ENCODE measurements at regions not wholly inside any gene's neighbourhood (a gene's known extent, or its start where the extent isn't known, plus 50 kb on each side); places are given as distances from the start of the nearest gene placed in this dataset.

DNA sequence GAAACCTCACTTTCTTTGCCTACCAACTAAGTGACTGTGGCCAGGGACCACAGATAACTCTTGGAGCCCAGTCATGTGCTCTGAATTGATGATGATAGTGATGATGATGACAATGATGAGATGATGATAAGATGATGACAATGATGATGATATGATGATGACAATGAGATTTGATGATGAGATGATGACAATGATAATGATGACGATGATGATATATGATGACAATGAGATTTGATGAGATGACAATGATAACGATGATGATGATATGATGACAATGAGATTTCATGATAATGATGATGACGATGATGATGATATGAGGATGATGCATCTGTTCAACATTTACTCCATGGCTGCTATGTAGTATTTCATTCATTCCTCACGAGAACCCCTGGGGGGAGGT is 213.0 kb downstream of the ERCC6L2 start (continued):
- TF ChIP-seq, protein P1, sequence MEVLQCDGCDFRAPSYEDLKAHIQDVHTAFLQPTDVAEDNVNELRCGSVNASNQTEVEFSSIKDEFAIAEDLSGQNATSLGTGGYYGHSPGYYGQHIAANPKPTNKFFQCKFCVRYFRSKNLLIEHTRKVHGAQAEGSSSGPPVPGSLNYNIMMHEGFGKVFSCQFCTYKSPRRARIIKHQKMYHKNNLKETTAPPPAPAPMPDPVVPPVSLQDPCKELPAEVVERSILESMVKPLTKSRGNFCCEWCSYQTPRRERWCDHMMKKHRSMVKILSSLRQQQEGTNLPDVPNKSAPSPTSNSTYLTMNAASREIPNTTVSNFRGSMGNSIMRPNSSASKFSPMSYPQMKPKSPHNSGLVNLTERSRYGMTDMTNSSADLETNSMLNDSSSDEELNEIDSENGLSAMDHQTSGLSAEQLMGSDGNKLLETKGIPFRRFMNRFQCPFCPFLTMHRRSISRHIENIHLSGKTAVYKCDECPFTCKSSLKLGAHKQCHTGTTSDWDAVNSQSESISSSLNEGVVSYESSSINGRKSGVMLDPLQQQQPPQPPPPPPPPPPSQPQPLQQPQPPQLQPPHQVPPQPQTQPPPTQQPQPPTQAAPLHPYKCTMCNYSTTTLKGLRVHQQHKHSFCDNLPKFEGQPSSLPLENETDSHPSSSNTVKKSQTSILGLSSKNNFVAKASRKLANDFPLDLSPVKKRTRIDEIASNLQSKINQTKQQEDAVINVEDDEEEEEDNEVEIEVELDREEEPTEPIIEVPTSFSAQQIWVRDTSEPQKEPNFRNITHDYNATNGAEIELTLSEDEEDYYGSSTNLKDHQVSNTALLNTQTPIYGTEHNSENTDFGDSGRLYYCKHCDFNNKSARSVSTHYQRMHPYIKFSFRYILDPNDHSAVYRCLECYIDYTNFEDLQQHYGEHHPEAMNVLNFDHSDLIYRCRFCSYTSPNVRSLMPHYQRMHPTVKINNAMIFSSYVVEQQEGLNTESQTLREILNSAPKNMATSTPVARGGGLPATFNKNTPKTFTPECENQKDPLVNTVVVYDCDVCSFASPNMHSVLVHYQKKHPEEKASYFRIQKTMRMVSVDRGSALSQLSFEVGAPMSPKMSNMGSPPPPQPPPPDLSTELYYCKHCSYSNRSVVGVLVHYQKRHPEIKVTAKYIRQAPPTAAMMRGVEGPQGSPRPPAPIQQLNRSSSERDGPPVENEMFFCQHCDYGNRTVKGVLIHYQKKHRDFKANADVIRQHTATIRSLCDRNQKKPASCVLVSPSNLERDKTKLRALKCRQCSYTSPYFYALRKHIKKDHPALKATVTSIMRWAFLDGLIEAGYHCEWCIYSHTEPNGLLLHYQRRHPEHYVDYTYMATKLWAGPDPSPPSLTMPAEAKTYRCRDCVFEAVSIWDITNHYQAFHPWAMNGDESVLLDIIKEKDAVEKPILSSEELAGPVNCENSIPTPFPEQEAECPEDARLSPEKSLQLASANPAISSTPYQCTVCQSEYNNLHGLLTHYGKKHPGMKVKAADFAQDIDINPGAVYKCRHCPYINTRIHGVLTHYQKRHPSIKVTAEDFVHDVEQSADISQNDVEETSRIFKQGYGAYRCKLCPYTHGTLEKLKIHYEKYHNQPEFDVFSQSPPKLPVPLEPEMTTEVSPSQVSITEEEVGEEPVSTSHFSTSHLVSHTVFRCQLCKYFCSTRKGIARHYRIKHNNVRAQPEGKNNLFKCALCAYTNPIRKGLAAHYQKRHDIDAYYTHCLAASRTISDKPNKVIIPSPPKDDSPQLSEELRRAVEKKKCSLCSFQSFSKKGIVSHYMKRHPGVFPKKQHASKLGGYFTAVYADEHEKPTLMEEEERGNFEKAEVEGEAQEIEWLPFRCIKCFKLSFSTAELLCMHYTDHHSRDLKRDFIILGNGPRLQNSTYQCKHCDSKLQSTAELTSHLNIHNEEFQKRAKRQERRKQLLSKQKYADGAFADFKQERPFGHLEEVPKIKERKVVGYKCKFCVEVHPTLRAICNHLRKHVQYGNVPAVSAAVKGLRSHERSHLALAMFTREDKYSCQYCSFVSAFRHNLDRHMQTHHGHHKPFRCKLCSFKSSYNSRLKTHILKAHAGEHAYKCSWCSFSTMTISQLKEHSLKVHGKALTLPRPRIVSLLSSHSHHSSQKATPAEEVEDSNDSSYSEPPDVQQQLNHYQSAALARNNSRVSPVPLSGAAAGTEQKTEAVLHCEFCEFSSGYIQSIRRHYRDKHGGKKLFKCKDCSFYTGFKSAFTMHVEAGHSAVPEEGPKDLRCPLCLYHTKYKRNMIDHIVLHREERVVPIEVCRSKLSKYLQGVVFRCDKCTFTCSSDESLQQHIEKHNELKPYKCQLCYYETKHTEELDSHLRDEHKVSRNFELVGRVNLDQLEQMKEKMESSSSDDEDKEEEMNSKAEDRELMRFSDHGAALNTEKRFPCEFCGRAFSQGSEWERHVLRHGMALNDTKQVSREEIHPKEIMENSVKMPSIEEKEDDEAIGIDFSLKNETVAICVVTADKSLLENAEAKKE (CRISPR knock-in tag; IDR thresholded peaks at IDR 0.05), result no peak

DNA sequence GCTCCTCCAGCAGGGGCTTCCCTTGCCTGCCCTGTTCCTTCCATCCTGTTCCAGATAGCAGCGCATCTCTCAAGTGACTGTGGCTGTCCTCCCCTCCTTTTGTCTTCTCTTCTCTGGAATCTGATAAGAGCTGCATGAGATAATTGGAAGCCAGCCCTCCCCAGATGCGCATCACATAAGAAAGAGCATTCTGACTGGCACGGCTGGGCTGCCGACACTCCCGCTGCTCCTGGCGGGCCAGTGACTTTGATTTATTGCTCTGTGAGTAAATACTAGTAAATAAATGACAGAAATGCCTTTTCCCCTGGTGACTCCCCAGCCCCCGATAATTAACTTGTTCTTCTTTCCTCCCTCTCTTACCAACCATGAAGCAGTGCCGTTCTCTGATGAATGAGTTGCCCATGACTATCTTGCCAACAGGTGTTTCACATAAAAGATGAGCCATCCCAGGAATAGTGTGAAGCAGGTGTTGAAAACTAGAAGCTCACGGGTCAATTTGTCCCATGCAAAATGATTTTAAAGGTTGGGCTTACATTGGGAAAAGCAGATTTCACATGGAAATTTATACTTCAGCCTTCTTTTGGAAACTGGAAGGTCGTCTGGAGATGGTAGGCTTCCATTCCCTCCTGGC is 212.3 kb downstream of the ERCC6L2 start:
- H3K27me3 ChIP-seq (ENCODE audit: insufficient read depth), result no peaks in the 10 kb centered on the region
- no peaks in the 10 kb centered on the region for H3K36me3 Mint-ChIP-seq (ENCODE audit: low read depth)
- H3K4me3 ChIP-seq, result no peak overlapping the region
- peaks cover 11% of the 10 kb centered on the region for H3K4me1 Mint-ChIP-seq
- H3F3A ChIP-seq (replicated peaks; ENCODE audit: low read depth), result no peaks in the 10 kb centered on the region
- DNase-seq (ENCODE audit: low spot score), result peak; percentile 67
- no peak overlapping the region for H3K27ac ChIP-seq (ENCODE audit: low read depth)
- no peaks in the 10 kb centered on the region for H3K9me3 Mint-ChIP-seq
- peaks cover 3% of the 10 kb centered on the region for H3K27me3 Mint-ChIP-seq (ENCODE audit: insufficient read depth, low read depth, poor library complexity)
- H3K36me3 ChIP-seq (ENCODE audit: insufficient read depth), result no peaks in the 10 kb centered on the region
- H3K4me1 ChIP-seq (ENCODE audit: insufficient read depth), result peaks cover 14% of the 10 kb centered on the region
- peak overlapping the region; percentile 49; the same call in 1 of the 2 replicates for H3K4me2 ChIP-seq
- peak; percentile 92 for ATAC-seq
- peaks cover 8% of the 10 kb centered on the region; the same call in 1 of the 2 replicates for H3K9me2 ChIP-seq (ENCODE audit: insufficient read depth)
- no peak overlapping the region for H3K27ac Mint-ChIP-seq
- H4K20me1 ChIP-seq (replicated peaks; ENCODE audit: insufficient read depth), result no peaks in the 10 kb centered on the region
- no peaks in the 10 kb centered on the region for H3K79me2 ChIP-seq (replicated peaks; ENCODE audit: insufficient read depth)
- H2AFZ ChIP-seq, result 0 out of 2 replicates have a peak overlapping the region, but pooled peaks have one; percentile 73
- no peak overlapping the region for H3K4me3 Mint-ChIP-seq
- TF ChIP-seq EZH2phosphoT487 (IDR thresholded peaks at IDR 0.05; ENCODE audit: unreplicated experiment) (no peak), NANOG (IDR thresholded peaks at IDR 0.05; ENCODE audit: borderline replicate concordance) (no peak), ZNF331 (CRISPR knock-in tag; IDR thresholded peaks at IDR 0.05; ENCODE audit: low read depth) (no peak), ZNF114 (CRISPR knock-in tag; IDR thresholded peaks at IDR 0.05) (no peak), POLR2AphosphoS5 (IDR thresholded peaks at IDR 0.05; ENCODE audit: low read depth) (no peak), JUNB (IDR thresholded peaks at IDR 0.05; ENCODE audit: unreplicated experiment) (no peak)
- TF ChIP-seq, protein P2, sequence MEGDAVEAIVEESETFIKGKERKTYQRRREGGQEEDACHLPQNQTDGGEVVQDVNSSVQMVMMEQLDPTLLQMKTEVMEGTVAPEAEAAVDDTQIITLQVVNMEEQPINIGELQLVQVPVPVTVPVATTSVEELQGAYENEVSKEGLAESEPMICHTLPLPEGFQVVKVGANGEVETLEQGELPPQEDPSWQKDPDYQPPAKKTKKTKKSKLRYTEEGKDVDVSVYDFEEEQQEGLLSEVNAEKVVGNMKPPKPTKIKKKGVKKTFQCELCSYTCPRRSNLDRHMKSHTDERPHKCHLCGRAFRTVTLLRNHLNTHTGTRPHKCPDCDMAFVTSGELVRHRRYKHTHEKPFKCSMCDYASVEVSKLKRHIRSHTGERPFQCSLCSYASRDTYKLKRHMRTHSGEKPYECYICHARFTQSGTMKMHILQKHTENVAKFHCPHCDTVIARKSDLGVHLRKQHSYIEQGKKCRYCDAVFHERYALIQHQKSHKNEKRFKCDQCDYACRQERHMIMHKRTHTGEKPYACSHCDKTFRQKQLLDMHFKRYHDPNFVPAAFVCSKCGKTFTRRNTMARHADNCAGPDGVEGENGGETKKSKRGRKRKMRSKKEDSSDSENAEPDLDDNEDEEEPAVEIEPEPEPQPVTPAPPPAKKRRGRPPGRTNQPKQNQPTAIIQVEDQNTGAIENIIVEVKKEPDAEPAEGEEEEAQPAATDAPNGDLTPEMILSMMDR (conservative IDR thresholded peaks at IDR 0.05; ENCODE audit: low read depth in 2 of 2), result no peak
- TF ChIP-seq, protein P1 (CRISPR knock-in tag; IDR thresholded peaks at IDR 0.05), result no peak
